Uterus (tissue), 3 donors: ENCODE measurements at regions not wholly inside any gene's neighbourhood (a gene's known extent, or its start where the extent isn't known, plus 50 kb on each side); places are given as distances from the start of the nearest gene placed in this dataset.
A peak's percentile ranks its signal among the peaks of the same experiment; 100 is the strongest.

Source experiments
- DNase-seq, 2 donors: peaks; one replicate each; pipeline ENCODE4 v3.0.0-alpha.2; 2019 to 2020
- H3K27ac ChIP-seq, 2 donors: fragments of 200-600 bp; sonication (generic); 1 replicate in 1 of 2; 2 replicates in 1 of 2; pipeline ENCODE4 v1.5.1; 2016 to 2018
- H3K27me3 ChIP-seq, 2 donors: fragments of 200-600 bp; sonication (generic); one replicate each; pipeline ENCODE4 v1.5.1; 2018 to 2019; ENCODE audit warnings: control low read depth in 1 of 2
- H3K36me3 ChIP-seq, 2 donors: fragments of 200-600 bp; sonication (generic); one replicate each; pipeline ENCODE4 v1.5.1; 2019; ENCODE audit warnings: control low read depth in 1 of 2
- H3K4me1 ChIP-seq, 2 donors: fragments of 200-600 bp; sonication (generic); one replicate each; pipeline ENCODE4 v1.5.1; 2018 to 2019; ENCODE audit warnings: control low read depth in 1 of 2
- H3K4me3 ChIP-seq, 2 donors: fragments of 200-600 bp; sonication (generic); 1 replicate in 1 of 2; 2 replicates in 1 of 2; pipeline ENCODE4 v1.5.1; 2018 to 2019; ENCODE audit warnings: mild to moderate bottlenecking in 1 of 2
- H3K9me3 ChIP-seq, 2 donors: fragments of 200-600 bp; sonication (generic); one replicate each; pipeline ENCODE4 v1.5.1; 2019; ENCODE audit warnings: control low read depth in 1 of 2
- POLR2A ChIP-seq, 2 donors: fragments of 450-650 bp; IDR thresholded peaks; one replicate each; pipeline ENCODE4 v1.6.1; 2016; ENCODE audit warnings: antibody characterized with exemption in 2 of 2, mild to moderate bottlenecking in 1 of 2, moderate library complexity in 1 of 2
- intact Hi-C: fragments of 100-400 bp; cut with DNase I; formaldehyde crosslinking; loops from one replicate; pipeline ENCODE4 v1.15.1; 2023; ENCODE audit warnings: low total_unique reads
- TF ChIP-seq, protein P1 (sequence below), 4 experiments: fragments of 200-600 bp in 2 of 4; fragments of 450-650 bp in 2 of 4; sonication (generic) in 2 of 4; IDR thresholded peaks; one replicate each; pipeline ENCODE4 v1.5.1; 2016 to 2019; ENCODE audit warnings: antibody characterized with exemption in 4 of 4, mild to moderate bottlenecking in 2 of 4, moderate library complexity in 1 of 4
- donor health status: DM: yes; HTN: yes; CAD: no.

DNA sequence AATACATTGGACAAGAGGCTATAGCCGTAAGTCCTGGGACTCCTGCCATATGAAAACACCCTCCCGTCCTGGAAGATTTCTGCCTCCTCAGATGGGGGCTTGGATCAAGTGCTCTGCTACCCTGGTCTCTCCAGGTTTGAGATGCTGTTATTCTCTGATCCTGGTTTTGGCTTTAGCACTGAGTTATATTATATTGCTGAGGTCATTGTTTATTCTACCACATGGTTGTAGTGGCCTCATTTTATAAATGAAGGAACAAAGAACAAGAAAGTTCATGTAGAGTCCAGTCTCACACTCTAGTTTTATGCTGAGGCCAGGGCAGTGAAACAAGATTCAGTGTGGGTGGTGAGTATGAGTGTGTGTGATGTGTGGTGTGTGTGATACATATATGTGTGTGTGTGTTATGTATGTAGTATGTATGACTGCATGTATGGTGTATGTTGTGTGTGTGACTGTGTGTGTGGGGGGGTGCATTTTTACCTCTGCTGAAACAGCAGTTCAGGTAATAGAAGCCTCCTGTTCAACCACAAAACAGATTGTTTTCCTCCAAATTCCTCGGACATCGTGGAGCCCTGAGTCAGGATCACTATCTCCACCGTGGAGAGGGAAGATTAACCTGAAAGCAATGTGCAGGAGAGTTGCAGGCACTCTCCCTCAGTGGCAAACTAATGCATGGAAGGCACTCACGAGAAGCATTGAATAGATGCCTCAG lies 80.7 kb downstream of the C7orf25 start:
- H3K4me1 ChIP-seq, result peaks cover 0 to 9% of the 10 kb centered on the region in 2 donors

GRCh38 chr7:42812779-42813178 lies 99.1 kb downstream of the C7orf25 start:
- no peak for TF ChIP-seq POLR2A (IDR thresholded peaks at IDR 0.05)
- TF ChIP-seq, protein P1, sequence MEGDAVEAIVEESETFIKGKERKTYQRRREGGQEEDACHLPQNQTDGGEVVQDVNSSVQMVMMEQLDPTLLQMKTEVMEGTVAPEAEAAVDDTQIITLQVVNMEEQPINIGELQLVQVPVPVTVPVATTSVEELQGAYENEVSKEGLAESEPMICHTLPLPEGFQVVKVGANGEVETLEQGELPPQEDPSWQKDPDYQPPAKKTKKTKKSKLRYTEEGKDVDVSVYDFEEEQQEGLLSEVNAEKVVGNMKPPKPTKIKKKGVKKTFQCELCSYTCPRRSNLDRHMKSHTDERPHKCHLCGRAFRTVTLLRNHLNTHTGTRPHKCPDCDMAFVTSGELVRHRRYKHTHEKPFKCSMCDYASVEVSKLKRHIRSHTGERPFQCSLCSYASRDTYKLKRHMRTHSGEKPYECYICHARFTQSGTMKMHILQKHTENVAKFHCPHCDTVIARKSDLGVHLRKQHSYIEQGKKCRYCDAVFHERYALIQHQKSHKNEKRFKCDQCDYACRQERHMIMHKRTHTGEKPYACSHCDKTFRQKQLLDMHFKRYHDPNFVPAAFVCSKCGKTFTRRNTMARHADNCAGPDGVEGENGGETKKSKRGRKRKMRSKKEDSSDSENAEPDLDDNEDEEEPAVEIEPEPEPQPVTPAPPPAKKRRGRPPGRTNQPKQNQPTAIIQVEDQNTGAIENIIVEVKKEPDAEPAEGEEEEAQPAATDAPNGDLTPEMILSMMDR (IDR thresholded peaks at IDR 0.05), result no peak
- intact Hi-C loops, result no loop called here
- Histone ChIP-seq H3K27ac (no peak overlapping the region), H3K4me1 (no peaks in the 10 kb centered on the region), H3K4me3 (no peak overlapping the region), H3K9me3 (no peaks in the 10 kb centered on the region), H3K36me3 (no peaks in the 10 kb centered on the region), H3K27me3 (no peaks in the 10 kb centered on the region)
- no peak for DNase-seq

More for the DNA sequence above, 80.7 kb downstream of the C7orf25 start:
- DNase-seq, result no peak
- intact Hi-C loops, result loop anchor here (10.0 kb wide), 1 partner anchor 886 kb away; no protein-coding TSS in a partner anchor
- TF ChIP-seq, protein P1 (IDR thresholded peaks at IDR 0.05), result no peak
- no peak for TF ChIP-seq POLR2A (IDR thresholded peaks at IDR 0.05)
- Histone ChIP-seq H3K36me3 (no peaks in the 10 kb centered on the region), H3K27ac (peak overlapping the region in 1 of 2 donors; percentile 2), H3K4me3 (no peak overlapping the region), H3K9me3 (no peaks in the 10 kb centered on the region), H3K27me3 (no peaks in the 10 kb centered on the region)

GRCh38 chr7:42805601-42806000 lies 106.3 kb downstream of the C7orf25 start:
- intact Hi-C loops, result no loop called here
- H3K27ac ChIP-seq, result no peak overlapping the region
- H3K4me3 ChIP-seq, result no peak overlapping the region
- no peaks in the 10 kb centered on the region for H3K4me1 ChIP-seq
- no peak for DNase-seq
- TF ChIP-seq POLR2A (IDR thresholded peaks at IDR 0.05), result no peak
- TF ChIP-seq, protein P1 (IDR thresholded peaks at IDR 0.05), result no peak
- H3K27me3 ChIP-seq, result no peaks in the 10 kb centered on the region
- H3K9me3 ChIP-seq, result no peaks in the 10 kb centered on the region
- no peaks in the 10 kb centered on the region for H3K36me3 ChIP-seq

GRCh38 chr7:42794673-42795072 lies 117.2 kb downstream of the C7orf25 start:
- intact Hi-C loops, result no loop called here
- Histone ChIP-seq H3K27me3 (no peaks in the 10 kb centered on the region), H3K9me3 (no peaks in the 10 kb centered on the region), H3K27ac (no peak overlapping the region), H3K36me3 (no peaks in the 10 kb centered on the region), H3K4me3 (no peak overlapping the region), H3K4me1 (no peaks in the 10 kb centered on the region)
- TF ChIP-seq, protein P1 (IDR thresholded peaks at IDR 0.05), result no peak
- TF ChIP-seq POLR2A (IDR thresholded peaks at IDR 0.05), result no peak
- no peak for DNase-seq

DNA sequence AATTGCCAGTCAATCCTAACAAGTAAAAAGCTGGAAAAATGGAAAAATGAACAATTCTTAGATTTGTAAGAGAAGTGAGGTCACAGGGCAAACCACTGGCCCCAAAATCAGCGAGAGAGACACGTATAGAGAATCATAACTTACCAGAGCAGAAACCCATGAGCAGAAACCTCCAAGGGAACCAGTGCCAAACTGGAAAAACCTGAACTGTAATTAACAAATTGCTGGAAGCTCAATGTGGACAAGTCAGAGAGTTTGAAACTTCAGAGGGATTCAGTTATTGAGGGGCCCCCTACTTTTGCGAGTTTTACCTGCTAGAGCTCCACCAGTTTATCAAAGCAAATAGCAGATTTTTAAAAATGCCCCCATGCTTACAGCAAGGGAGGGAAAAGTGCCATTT lies 119.0 kb downstream of the C7orf25 start:
- intact Hi-C loops, result no loop called here
- no peaks in the 10 kb centered on the region for H3K27me3 ChIP-seq
- H3K27ac ChIP-seq, result no peak overlapping the region
- H3K9me3 ChIP-seq, result no peaks in the 10 kb centered on the region
- TF ChIP-seq POLR2A (IDR thresholded peaks at IDR 0.05), result no peak
- TF ChIP-seq, protein P1 (IDR thresholded peaks at IDR 0.05), result no peak
- H3K4me3 ChIP-seq, result no peak overlapping the region
- no peaks in the 10 kb centered on the region for H3K36me3 ChIP-seq
- no peak for DNase-seq
- H3K4me1 ChIP-seq, result no peaks in the 10 kb centered on the region
